ENCODE measurements at regions not wholly inside any gene's neighbourhood (a gene's known extent, or its start where the extent isn't known, plus 50 kb on each side); places are given as distances from the start of the nearest gene placed in this dataset.

DNA sequence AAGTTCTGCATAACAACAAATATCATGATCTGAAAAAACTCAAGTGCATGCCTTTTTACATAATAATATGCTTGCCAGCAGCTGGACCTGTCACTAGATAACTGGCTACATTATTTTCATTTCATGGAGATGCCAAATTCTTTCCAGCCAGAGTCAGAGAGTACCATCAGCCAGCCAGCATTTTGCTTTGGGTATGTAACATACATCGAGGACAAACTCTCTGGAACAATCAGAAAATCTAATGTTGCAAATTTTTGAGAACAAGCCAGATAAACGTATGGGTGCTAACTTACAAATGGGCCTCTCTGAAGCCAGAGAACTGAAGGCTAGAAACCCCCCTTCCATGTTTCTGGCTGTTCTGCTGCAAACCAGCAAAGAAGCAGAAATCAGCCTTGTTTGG, 76.3 kb upstream of the BACE2 start:
- no peak for TF ChIP-seq EZH2 (IDR thresholded peaks at IDR 0.05; ENCODE audit: insufficient read depth, low read length)
- TF ChIP-seq, protein P1, sequence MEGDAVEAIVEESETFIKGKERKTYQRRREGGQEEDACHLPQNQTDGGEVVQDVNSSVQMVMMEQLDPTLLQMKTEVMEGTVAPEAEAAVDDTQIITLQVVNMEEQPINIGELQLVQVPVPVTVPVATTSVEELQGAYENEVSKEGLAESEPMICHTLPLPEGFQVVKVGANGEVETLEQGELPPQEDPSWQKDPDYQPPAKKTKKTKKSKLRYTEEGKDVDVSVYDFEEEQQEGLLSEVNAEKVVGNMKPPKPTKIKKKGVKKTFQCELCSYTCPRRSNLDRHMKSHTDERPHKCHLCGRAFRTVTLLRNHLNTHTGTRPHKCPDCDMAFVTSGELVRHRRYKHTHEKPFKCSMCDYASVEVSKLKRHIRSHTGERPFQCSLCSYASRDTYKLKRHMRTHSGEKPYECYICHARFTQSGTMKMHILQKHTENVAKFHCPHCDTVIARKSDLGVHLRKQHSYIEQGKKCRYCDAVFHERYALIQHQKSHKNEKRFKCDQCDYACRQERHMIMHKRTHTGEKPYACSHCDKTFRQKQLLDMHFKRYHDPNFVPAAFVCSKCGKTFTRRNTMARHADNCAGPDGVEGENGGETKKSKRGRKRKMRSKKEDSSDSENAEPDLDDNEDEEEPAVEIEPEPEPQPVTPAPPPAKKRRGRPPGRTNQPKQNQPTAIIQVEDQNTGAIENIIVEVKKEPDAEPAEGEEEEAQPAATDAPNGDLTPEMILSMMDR (IDR thresholded peaks at IDR 0.05; ENCODE audit: insufficient read depth, low read depth, low read length): no peak

Measured in astrocyte (in vitro differentiated cells and primary cell).